Keratinocyte (primary cell): ENCODE measurements at regions not wholly inside any gene's neighbourhood (a gene's known extent, or its start where the extent isn't known, plus 50 kb on each side); places are given as distances from the start of the nearest gene placed in this dataset.

Experiments used
- DNase-seq: peaks from one replicate; pipeline ENCODE4 v3.0.0-alpha.2; 2011; ENCODE audit warnings: low read depth, missing footprints, low spot score
- FAIRE-seq: peaks from 2 replicates; lab custom pipeline; 2011; peaks lifted over from hg19 to GRCh38; lab: Jason Lieb, UNC
- H2AFZ ChIP-seq: 2 replicates; pipeline ENCODE4 v1.6.0; 2012; ENCODE audit warnings: low read length, control low read depth, inconsistent platforms; ENCODE audit not compliant: control insufficient read depth
- H3K27ac ChIP-seq: 2 replicates; pipeline ENCODE4 v1.5.1; 2011; ENCODE audit warnings: low read length; ENCODE audit not compliant: control insufficient read depth, insufficient read depth
- H3K27me3 ChIP-seq: 3 replicates; pipeline ENCODE4 v1.6.0; 2011; ENCODE audit warnings: low read length; ENCODE audit not compliant: control insufficient read depth, insufficient read depth; ENCODE audit errors: extremely low read depth
- H3K36me3 ChIP-seq, 2 experiments: 2 replicates in 1 of 2; 3 replicates in 1 of 2; pipeline ENCODE4 v1.5.1; 2011; ENCODE audit warnings: low read length in 2 of 2, mild to moderate bottlenecking in 1 of 2; ENCODE audit not compliant: control insufficient read depth in 2 of 2, insufficient read depth in 2 of 2; ENCODE audit errors: extremely low read depth in 1 of 2
- H3K4me1 ChIP-seq: 3 replicates; pipeline ENCODE4 v1.5.1; 2011; ENCODE audit warnings: low read length; ENCODE audit not compliant: control insufficient read depth, insufficient read depth; ENCODE audit errors: extremely low read depth
- H3K4me2 ChIP-seq: 3 replicates; pipeline ENCODE4 v1.6.0; 2011; ENCODE audit warnings: low read depth, low read length; ENCODE audit not compliant: control insufficient read depth, insufficient read depth; ENCODE audit errors: extremely low read depth
- H3K4me3 ChIP-seq, 3 experiments: fragments of 200-600 bp in 1 of 3; sonication (generic) in 1 of 3; 2 replicates in 2 of 3; 3 replicates in 1 of 3; pipeline ENCODE4 v1.5.1; 2011 to 2016; ENCODE audit warnings: low read length in 3 of 3, mild to moderate bottlenecking in 3 of 3, control low read depth in 2 of 3, inconsistent platforms in 1 of 3, low read depth in 1 of 3, mixed read lengths in 1 of 3, mixed run types in 1 of 3, moderate library complexity in 1 of 3; ENCODE audit not compliant: control insufficient read depth in 2 of 3, insufficient read depth in 2 of 3; ENCODE audit errors: extremely low read depth in 1 of 3
- H3K79me2 ChIP-seq: 2 replicates; pipeline ENCODE4 v1.6.0; 2012; ENCODE audit warnings: low read length; ENCODE audit not compliant: control insufficient read depth, insufficient read depth
- H3K9ac ChIP-seq: 3 replicates; pipeline ENCODE4 v1.6.0; 2011; ENCODE audit warnings: low read length; ENCODE audit not compliant: control insufficient read depth, insufficient read depth; ENCODE audit errors: extremely low read depth
- H3K9me1 ChIP-seq: 3 replicates; pipeline ENCODE4 v1.6.0; 2011; ENCODE audit warnings: low read length; ENCODE audit not compliant: control insufficient read depth, insufficient read depth; ENCODE audit errors: extremely low read depth
- H3K9me3 ChIP-seq: 2 replicates; pipeline ENCODE4 v1.5.1; 2012; ENCODE audit warnings: low read depth, low read length; ENCODE audit not compliant: control insufficient read depth
- H4K20me1 ChIP-seq: 3 replicates; pipeline ENCODE4 v1.6.0; 2011; ENCODE audit warnings: low read length; ENCODE audit not compliant: control insufficient read depth, insufficient read depth; ENCODE audit errors: extremely low read depth
- CTCF ChIP-seq, 3 experiments: IDR thresholded peaks in 1 of 3; conservative IDR thresholded peaks in 1 of 3; optimal IDR thresholded peaks in 1 of 3; 2 replicates in 2 of 3; 3 replicates in 1 of 3; pipeline versions ENCODE3 to v1.5.1; 2011; ENCODE audit warnings: low read length in 3 of 3, mild to moderate bottlenecking in 3 of 3, moderate library complexity in 2 of 3, control low read depth in 1 of 3, inconsistent platforms in 1 of 3; ENCODE audit not compliant: insufficient read depth in 2 of 3; ENCODE audit errors: extremely low read depth in 1 of 3
- EZH2 ChIP-seq: IDR thresholded peaks from one replicate; pipeline ENCODE4 v1.6.1; 2012; ENCODE audit warnings: inconsistent platforms, mild to moderate bottlenecking, low read length, moderate library complexity
- dilution Hi-C: fragments of 300-500 bp; cut with MboI; formaldehyde crosslinking; loops from one replicate; pipeline ENCODE4 v1.7.0; 2020; ENCODE audit warnings: low sequenced_read_pairs; ENCODE audit not compliant: extremely low pct_ligation_motif_present

- no peak for FAIRE-seq
- TF ChIP-seq EZH2, result no peak
- peak; percentile 10 to 47 (median 21) for TF ChIP-seq CTCF (optimal IDR thresholded peaks at IDR 0.05 in 1 of 3, IDR thresholded peaks at IDR 0.05 in 1 of 3, conservative IDR thresholded peaks at IDR 0.05 in 1 of 3; ENCODE audit: extremely low read depth in 1 of 3, insufficient read depth in 2 of 3, low read length in 3 of 3)
These were observed 248.1 kb downstream of the CETN3 start for GRCh38 chr5:90161414-90161813.

GRCh38 chr5:90158131-90158530, 251.4 kb downstream of the CETN3 start:
- no peak for TF ChIP-seq CTCF (optimal IDR thresholded peaks at IDR 0.05 in 1 of 3, IDR thresholded peaks at IDR 0.05 in 1 of 3, conservative IDR thresholded peaks at IDR 0.05 in 1 of 3; ENCODE audit: extremely low read depth in 1 of 3, insufficient read depth in 2 of 3, low read length in 3 of 3)
- TF ChIP-seq EZH2, result no peak
- no peaks in the 10 kb centered on the region for H3K9me1 ChIP-seq
- no peaks in the 10 kb centered on the region for H3K27me3 ChIP-seq
- H3K9ac ChIP-seq, result no peak overlapping the region
- no peak for FAIRE-seq
- no peak overlapping the region for H3K27ac ChIP-seq
- H3K4me3 ChIP-seq, result no peak overlapping the region
- H3K79me2 ChIP-seq, result no peaks in the 10 kb centered on the region
- no peaks in the 10 kb centered on the region for H3K36me3 ChIP-seq
- no peaks in the 10 kb centered on the region for H4K20me1 ChIP-seq
- H2AFZ ChIP-seq, result no peak overlapping the region
- dilution Hi-C loops, result no loop called here
- no peaks in the 10 kb centered on the region for H3K9me3 ChIP-seq
- H3K4me1 ChIP-seq, result no peaks in the 10 kb centered on the region
- H3K4me2 ChIP-seq, result no peak overlapping the region
- no peak for DNase-seq

More at GRCh38 chr5:90161414-90161813, 248.1 kb downstream of the CETN3 start:
- no peaks in the 10 kb centered on the region for H3K79me2 ChIP-seq
- no peaks in the 10 kb centered on the region for H3K9me1 ChIP-seq
- no peaks in the 10 kb centered on the region for H4K20me1 ChIP-seq
- no peak for DNase-seq
- H3K9ac ChIP-seq, result no peak overlapping the region
- no peaks in the 10 kb centered on the region for H3K36me3 ChIP-seq
- no peak overlapping the region for H3K4me3 ChIP-seq
- H3K27ac ChIP-seq, result no peak overlapping the region
- no peak overlapping the region for H2AFZ ChIP-seq
- no peak overlapping the region for H3K4me2 ChIP-seq
- dilution Hi-C loops, result no loop called here
- H3K4me1 ChIP-seq, result no peaks in the 10 kb centered on the region
- H3K27me3 ChIP-seq, result no peaks in the 10 kb centered on the region
- no peaks in the 10 kb centered on the region for H3K9me3 ChIP-seq
